CD4-positive, alpha-beta T cell treated with Interleukin-12 subunit alpha and Interleukin-12 subunit beta, for 1 hour (primary cell): ENCODE measurements at regions not wholly inside any gene's neighbourhood (a gene's known extent, or its start where the extent isn't known, plus 50 kb on each side); places are given as distances from the start of the nearest gene placed in this dataset.
"Not testable (repeated sequence)": the region's sequence is repeated elsewhere in the genome, so short reads cannot be mapped to it uniquely, and the experiment has no call there.

Experiments used
- DNase-seq: peaks from one replicate; pipeline ENCODE4 v3.0.0-alpha.2; 2020

GRCh38 chr5:4613440-4613839 lies 526.7 kb upstream of the ADAMTS16 start:
- DNase-seq: no peak

GRCh38 chr5:4614088-4614487 lies 526.0 kb upstream of the ADAMTS16 start:
- DNase-seq: no peak

GRCh38 chr5:4615369-4615768 lies 524.8 kb upstream of the ADAMTS16 start:
- DNase-seq: not testable (repeated sequence)

- DNase-seq: no peak
These were observed 514.8 kb upstream of the ADAMTS16 start for GRCh38 chr5:4625206-4625896.

- DNase-seq: no peak
These were observed 513.0 kb upstream of the ADAMTS16 start for GRCh38 chr5:4627131-4627530.

GRCh38 chr5:4627929-4628328 lies 512.2 kb upstream of the ADAMTS16 start:
- DNase-seq: no peak

GRCh38 chr5:4628645-4629385 lies 511.3 kb upstream of the ADAMTS16 start:
- no peak for DNase-seq

- no peak for DNase-seq
These were observed 510.1 kb upstream of the ADAMTS16 start for GRCh38 chr5:4630031-4630430.

- no peak for DNase-seq
These were observed 505.8 kb upstream of the ADAMTS16 start for GRCh38 chr5:4634342-4634741.

- DNase-seq: no peak
These were observed 503.8 kb upstream of the ADAMTS16 start for GRCh38 chr5:4636378-4636777.

GRCh38 chr5:4639946-4640345 lies 500.2 kb upstream of the ADAMTS16 start:
- DNase-seq: no peak

GRCh38 chr5:4640795-4641194 lies 499.3 kb upstream of the ADAMTS16 start:
- no peak for DNase-seq

GRCh38 chr5:4642525-4642924 lies 497.6 kb upstream of the ADAMTS16 start:
- no peak for DNase-seq

- no peak for DNase-seq
These were observed 496.9 kb upstream of the ADAMTS16 start for GRCh38 chr5:4643190-4643589.

GRCh38 chr5:4643960-4644359 lies 496.2 kb upstream of the ADAMTS16 start:
- DNase-seq: no peak

- no peak for DNase-seq
These were observed 493.3 kb upstream of the ADAMTS16 start for GRCh38 chr5:4646715-4647375.

- no peak for DNase-seq
These were observed 492.2 kb upstream of the ADAMTS16 start for GRCh38 chr5:4647955-4648354.

- no peak for DNase-seq
These were observed 488.1 kb upstream of the ADAMTS16 start for GRCh38 chr5:4651806-4652565.

GRCh38 chr5:4653475-4653874 lies 486.7 kb upstream of the ADAMTS16 start:
- DNase-seq: no peak

- DNase-seq: no peak
These were observed 480.3 kb upstream of the ADAMTS16 start for GRCh38 chr5:4659851-4660250.

GRCh38 chr5:4661326-4661725 lies 478.8 kb upstream of the ADAMTS16 start:
- no peak for DNase-seq

GRCh38 chr5:4661836-4662235 lies 478.3 kb upstream of the ADAMTS16 start:
- DNase-seq: no peak

- no peak for DNase-seq
These were observed 477.4 kb upstream of the ADAMTS16 start for GRCh38 chr5:4662756-4663155.
